MM.1S (cell line): ENCODE measurements at regions not wholly inside any gene's neighbourhood (a gene's known extent, or its start where the extent isn't known, plus 50 kb on each side); places are given as distances from the start of the nearest gene placed in this dataset.

Experiments used
- EZH2phosphoT487 ChIP-seq: fragments of 300-600 bp; sonication (generic); IDR thresholded peaks from 2 replicates; pipeline ENCODE4 v1.6.1; 2018; ENCODE audit warnings: antibody characterized with exemption, low read length
- TF ChIP-seq, protein P1 (sequence below): fragments of 300-600 bp; sonication (generic); IDR thresholded peaks from 2 replicates; pipeline ENCODE4 v1.5.1; 2016; ENCODE audit warnings: antibody characterized with exemption, low read length, mixed read lengths

DNA sequence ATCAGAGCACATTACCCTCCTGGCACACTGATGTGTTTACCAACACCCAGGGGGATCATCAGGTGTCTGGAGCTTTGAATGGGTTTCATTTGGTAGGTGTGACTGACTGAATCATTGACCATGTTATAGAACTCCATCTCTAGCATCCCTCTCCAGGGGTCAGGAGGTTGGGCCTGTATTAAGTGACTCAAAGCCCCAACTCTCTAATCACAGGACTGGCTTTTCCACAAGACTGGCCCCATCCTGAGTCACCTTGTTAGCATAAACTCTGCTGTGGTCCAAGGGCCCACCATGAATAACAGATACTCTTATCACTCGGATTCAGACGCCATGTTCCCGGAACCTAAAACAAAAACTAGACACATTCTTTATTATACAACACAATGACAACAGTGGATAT lies 125.9 kb upstream of the NDUFV2 start:
- TF ChIP-seq, protein P1, sequence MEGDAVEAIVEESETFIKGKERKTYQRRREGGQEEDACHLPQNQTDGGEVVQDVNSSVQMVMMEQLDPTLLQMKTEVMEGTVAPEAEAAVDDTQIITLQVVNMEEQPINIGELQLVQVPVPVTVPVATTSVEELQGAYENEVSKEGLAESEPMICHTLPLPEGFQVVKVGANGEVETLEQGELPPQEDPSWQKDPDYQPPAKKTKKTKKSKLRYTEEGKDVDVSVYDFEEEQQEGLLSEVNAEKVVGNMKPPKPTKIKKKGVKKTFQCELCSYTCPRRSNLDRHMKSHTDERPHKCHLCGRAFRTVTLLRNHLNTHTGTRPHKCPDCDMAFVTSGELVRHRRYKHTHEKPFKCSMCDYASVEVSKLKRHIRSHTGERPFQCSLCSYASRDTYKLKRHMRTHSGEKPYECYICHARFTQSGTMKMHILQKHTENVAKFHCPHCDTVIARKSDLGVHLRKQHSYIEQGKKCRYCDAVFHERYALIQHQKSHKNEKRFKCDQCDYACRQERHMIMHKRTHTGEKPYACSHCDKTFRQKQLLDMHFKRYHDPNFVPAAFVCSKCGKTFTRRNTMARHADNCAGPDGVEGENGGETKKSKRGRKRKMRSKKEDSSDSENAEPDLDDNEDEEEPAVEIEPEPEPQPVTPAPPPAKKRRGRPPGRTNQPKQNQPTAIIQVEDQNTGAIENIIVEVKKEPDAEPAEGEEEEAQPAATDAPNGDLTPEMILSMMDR = no peak
- no peak for TF ChIP-seq EZH2phosphoT487
